GM12878 (cell line): ENCODE measurements at regions not wholly inside any gene's neighbourhood (a gene's known extent, or its start where the extent isn't known, plus 50 kb on each side); places are given as distances from the start of the nearest gene placed in this dataset.

ENCODE experiments used
- ATAC-seq: fragments of 200-7000 bp; cut with Tn5 transposase; 3 replicates; pipeline ENCODE4 v1.9.1; 2020; ENCODE audit warnings: mild to moderate bottlenecking, moderate library complexity
- BruUV-seq: library from RNA; stranded (reverse); fragments of 400-500 nt; replicated peaks from 2 replicates; lab custom pipeline; 2021; lab: Mats Ljungman, UMichigan
- CTCF ChIA-PET: fragments of 300-600 bp; sonication (Branson Sonifier 250); formaldehyde crosslinking; extraction: SDS; loops from one replicate; lab custom pipeline; 2021; ENCODE audit warnings: inconsistent platforms; lab: Yijun Ruan, JAX
- POLR2A ChIA-PET: fragments of 350-600 bp; formaldehyde crosslinking; extraction: SDS; loops from one replicate; lab custom pipeline; 2021; ENCODE audit warnings: inconsistent platforms; lab: Charles Lee
- RAD21 ChIA-PET: fragments of 300-600 bp; sonication (Branson Sonifier 250); formaldehyde crosslinking; loops from one replicate; lab custom pipeline; 2023; ENCODE audit warnings: antibody characterized with exemption; ENCODE audit not compliant: unreplicated experiment; lab: Charles Lee
- SMC1A ChIA-PET: fragments of 300-600 bp; sonication (Branson Sonifier 250); formaldehyde crosslinking; loops from one replicate; lab custom pipeline; 2023; ENCODE audit not compliant: unreplicated experiment, uncharacterized antibody; lab: Charles Lee
- DNase-seq: peaks from one replicate; pipeline ENCODE4 v3.0.0-alpha.2; 2011; ENCODE audit warnings: low read depth, low spot score
- FAIRE-seq: peaks from 3 replicates; lab custom pipeline; 2011; peaks lifted over from hg19 to GRCh38; lab: Jason Lieb, UNC
- H2AFZ ChIP-seq: 2 replicates; pipeline ENCODE4 v1.6.0; 2011; ENCODE audit warnings: low read depth, low read length, control low read depth; ENCODE audit not compliant: control insufficient read depth
- H3K27ac ChIP-seq: 2 replicates; pipeline ENCODE4 v1.5.1; 2011; ENCODE audit warnings: control low read depth; ENCODE audit not compliant: control insufficient read depth, insufficient read depth
- H3K27me3 ChIP-seq, 2 experiments: replicated peaks in 1 of 2; 2 replicates each; pipeline versions ENCODE4 v1.6.0 to v1.6.1; 2011; ENCODE audit warnings: low read length in 1 of 2; ENCODE audit not compliant: control insufficient read depth in 2 of 2, insufficient read depth in 2 of 2
- H3K36me3 ChIP-seq, 2 experiments: 2 replicates each; pipeline ENCODE4 v1.5.1; 2011; ENCODE audit warnings: low read length in 1 of 2; ENCODE audit not compliant: control insufficient read depth in 2 of 2, insufficient read depth in 2 of 2
- H3K4me1 ChIP-seq: 2 replicates; pipeline ENCODE4 v1.6.1; 2011; ENCODE audit warnings: mild to moderate bottlenecking, low read length, moderate library complexity, mixed read lengths; ENCODE audit not compliant: control insufficient read depth, insufficient read depth
- H3K4me2 ChIP-seq: 2 replicates; pipeline ENCODE4 v1.6.0; 2011; ENCODE audit warnings: control low read depth; ENCODE audit not compliant: control insufficient read depth, insufficient read depth
- H3K4me3 ChIP-seq: fragments of 200-600 bp; sonication (generic); 2 replicates; pipeline ENCODE4 v1.5.1; 2016
- H3K79me2 ChIP-seq: 2 replicates; pipeline ENCODE4 v1.6.0; 2011; ENCODE audit warnings: low read length; ENCODE audit not compliant: control insufficient read depth, insufficient read depth
- H3K9ac ChIP-seq: 2 replicates; pipeline ENCODE4 v1.8.0; 2011; ENCODE audit warnings: low read length, control low read depth, mixed read lengths; ENCODE audit not compliant: control insufficient read depth, insufficient read depth
- H3K9me3 ChIP-seq: replicated peaks from 3 replicates; pipeline ENCODE4 v1.5.1; 2011; ENCODE audit warnings: mild to moderate bottlenecking, low read length; ENCODE audit not compliant: control insufficient read depth, insufficient read depth
- H4K20me1 ChIP-seq: 2 replicates; pipeline ENCODE4 v1.6.0; 2011; ENCODE audit not compliant: control insufficient read depth, insufficient read depth
- CBX5 ChIP-seq: sonication (generic); IDR thresholded peaks from 2 replicates; pipeline ENCODE4 v1.6.1; 2016; ENCODE audit warnings: low read depth, moderate library complexity, mild to moderate bottlenecking, inconsistent platforms
- CHD2 ChIP-seq: IDR thresholded peaks from 2 replicates; pipeline ENCODE4 v1.6.1; 2011; ENCODE audit warnings: low read depth, low read length, improper control_type of control experiment, borderline replicate concordance
- EED ChIP-seq: sonication (generic); IDR thresholded peaks from 2 replicates; pipeline ENCODE4 v1.6.1; 2016; ENCODE audit warnings: antibody characterized with exemption, low read depth
- IRF4 ChIP-seq: IDR thresholded peaks from 2 replicates; pipeline ENCODE4 v1.6.1; 2011; ENCODE audit warnings: low read depth, low read length
- MYC ChIP-seq: IDR thresholded peaks from 2 replicates; pipeline ENCODE4 v1.6.1; 2011; ENCODE audit warnings: mild to moderate bottlenecking, low read length, moderate library complexity, inconsistent platforms; ENCODE audit not compliant: insufficient read depth, insufficient replicate concordance, insufficient read length, severe bottlenecking
- NFXL1 ChIP-seq: fragments of 450-650 bp; IDR thresholded peaks from 2 replicates; pipeline ENCODE4 v1.6.1; 2017; ENCODE audit warnings: antibody characterized with exemption, mild to moderate bottlenecking, borderline replicate concordance
- NR2C1 ChIP-seq: fragments of 450-650 bp; IDR thresholded peaks from 2 replicates; pipeline ENCODE4 v1.6.1; 2017; ENCODE audit warnings: antibody characterized with exemption, mild to moderate bottlenecking, moderate library complexity
- NR2C2 ChIP-seq: IDR thresholded peaks from 2 replicates; pipeline ENCODE4 v1.6.1; 2011; ENCODE audit warnings: borderline replicate concordance, low read depth; ENCODE audit not compliant: control insufficient read depth, insufficient read length
- POU2F2 ChIP-seq: IDR thresholded peaks from 3 replicates; pipeline ENCODE4 v1.6.1; 2011; ENCODE audit warnings: low read depth, mild to moderate bottlenecking, low read length, borderline replicate concordance
- SIX5 ChIP-seq: IDR thresholded peaks from 2 replicates; pipeline ENCODE4 v1.6.1; 2011; ENCODE audit warnings: mild to moderate bottlenecking, low read depth, low read length, moderate library complexity; ENCODE audit not compliant: severe bottlenecking
- SMARCA5 ChIP-seq: fragments of 450-650 bp; IDR thresholded peaks from 2 replicates; pipeline ENCODE4 v1.6.1; 2017; ENCODE audit warnings: mild to moderate bottlenecking
- STAT1 ChIP-seq: fragments of 450-650 bp; conservative IDR thresholded peaks from 2 replicates; pipeline ENCODE4 v1.6.1; 2014; ENCODE audit warnings: antibody characterized with exemption, mild to moderate bottlenecking
- TBL1XR1 ChIP-seq: IDR thresholded peaks from 2 replicates; pipeline ENCODE4 v1.6.1; 2012; ENCODE audit warnings: low read depth, low read length, improper control_type of control experiment
- ZBTB33 ChIP-seq: fragments of 450-650 bp; IDR thresholded peaks from 2 replicates; pipeline ENCODE4 v1.6.1; 2017; ENCODE audit warnings: mild to moderate bottlenecking
- ZNF24 ChIP-seq: fragments of 450-650 bp; IDR thresholded peaks from 2 replicates; pipeline ENCODE4 v1.6.1; 2017; ENCODE audit warnings: antibody characterized with exemption, mild to moderate bottlenecking
- ZNF384 ChIP-seq: IDR thresholded peaks from 2 replicates; pipeline ENCODE4 v1.6.1; 2012; ENCODE audit warnings: low read depth, mild to moderate bottlenecking, low read length, improper control_type of control experiment, borderline replicate concordance
- WGBS: methylation state at CpG from one replicate; pipeline ENCODE4 v1.1.6; 2016; ENCODE audit warnings: low lambda C conversion rate; ENCODE audit not compliant: insufficient replicate concordance, insufficient coverage; ENCODE audit errors: missing lambda C conversion rate; 5-methylcytosine and 5-hydroxymethylcytosine counted together
- in situ Hi-C: fragments of 300-500 bp; cut with MboI; formaldehyde crosslinking; loops from 9 replicates; pipeline ENCODE4 v1.14.3; 2018; ENCODE audit warnings: mixed read lengths
- intact Hi-C: fragments of 100-400 bp; cut with micrococcal nuclease; formaldehyde crosslinking; loops from one replicate; pipeline ENCODE4 v1.14.2; 2022; ENCODE audit not compliant: unreplicated experiment

- no peak for ATAC-seq
- H4K20me1 ChIP-seq: no peaks in the 10 kb centered on the region
- FAIRE-seq: no peak
- H3K9ac ChIP-seq: no peak overlapping the region
- intact Hi-C loops (no loop called here), in situ Hi-C loops (no loop called here)
- no peak overlapping the region for H3K4me2 ChIP-seq
- H3K36me3 ChIP-seq: no peaks in the 10 kb centered on the region
- BruUV-seq: no TSS peak
- no peaks in the 10 kb centered on the region for H3K79me2 ChIP-seq
- TF ChIP-seq CHD2 (no peak), NR2C1 (no peak), EED (no peak), NR2C2 (no peak), MYC (no peak), TBL1XR1 (no peak), NFXL1 (no peak), SMARCA5 (no peak), ZNF24 (no peak), IRF4 (no peak), SIX5 (no peak), ZNF384 (no peak), POU2F2 (no peak), STAT1 (no peak), CBX5 (no peak), ZBTB33 (no peak)
- ChIA-PET RAD21 (no interaction called here), CTCF (interaction anchor here (1.5 kb wide), 1 partner anchor 16 kb away, joined by 7 read pairs; no protein-coding TSS in a partner anchor), SMC1A (interaction anchor here (2.4 kb wide), 1 partner anchor 17 kb away, joined by 6 read pairs; no protein-coding TSS in a partner anchor), POLR2A (no interaction called here)
- DNase-seq: no peak
- H2AFZ ChIP-seq: no peak overlapping the region
- 3% methylated on average over 1 of the region's 1 CpG for WGBS
- no peaks in the 10 kb centered on the region for H3K4me1 ChIP-seq
- no peaks in the 10 kb centered on the region for H3K9me3 ChIP-seq
- H3K27me3 ChIP-seq: no peaks in the 10 kb centered on the region
- no peak overlapping the region for H3K4me3 ChIP-seq
- H3K27ac ChIP-seq: no peak overlapping the region
These were observed 230.3 kb downstream of the LTN1 start for GRCh38 chr21:28762357-28762735.
